PFSK-1 (cell line): ENCODE measurements at regions not wholly inside any gene's neighbourhood (a gene's known extent, or its start where the extent isn't known, plus 50 kb on each side); places are given as distances from the start of the nearest gene placed in this dataset.

Experiments used
- FOXP2 ChIP-seq: optimal IDR thresholded peaks from 2 replicates; pipeline ENCODE3; 2011; ENCODE audit warnings: borderline replicate concordance, control low read depth, inconsistent platforms; ENCODE audit not compliant: insufficient read depth; ENCODE audit errors: extremely low read length, extremely low read depth
- POLR2AphosphoS5 ChIP-seq: IDR thresholded peaks from 2 replicates; pipeline ENCODE4 v1.6.1; 2012; ENCODE audit warnings: low read depth, mild to moderate bottlenecking, control low read depth, low read length, moderate library complexity
- REST ChIP-seq, 2 experiments: IDR thresholded peaks; 2 replicates each; pipeline versions ENCODE4 v1.6.1 to v1.8.0; 2011 to 2012; ENCODE audit warnings: low read depth in 2 of 2, low read length in 2 of 2, control low read depth in 1 of 2, inconsistent platforms in 1 of 2, mild to moderate bottlenecking in 1 of 2, moderate library complexity in 1 of 2; ENCODE audit not compliant: insufficient read depth in 1 of 2
- SIN3A ChIP-seq: IDR thresholded peaks from 2 replicates; pipeline ENCODE4 v1.6.1; 2012; ENCODE audit warnings: mild to moderate bottlenecking, low read length, moderate library complexity, borderline replicate concordance; ENCODE audit not compliant: insufficient read depth
- TAF1 ChIP-seq: IDR thresholded peaks from 2 replicates; pipeline ENCODE4 v1.6.1; 2012; ENCODE audit warnings: low read length, control low read depth, borderline replicate concordance; ENCODE audit not compliant: insufficient read depth

- TF ChIP-seq TAF1 (no peak), REST (IDR thresholded peaks at IDR 0.05; ENCODE audit: insufficient read depth in 1 of 2, low read depth in 2 of 2, low read length in 2 of 2) (no peak), FOXP2 (no peak), POLR2AphosphoS5 (no peak), SIN3A (no peak)
These were observed 92.3 kb downstream of the HS1BP3 start for GRCh38 chr2:20558391-20559150.

- TF ChIP-seq FOXP2, result no peak
- no peak for TF ChIP-seq TAF1
- TF ChIP-seq SIN3A, result no peak
- no peak for TF ChIP-seq POLR2AphosphoS5
- no peak for TF ChIP-seq REST (IDR thresholded peaks at IDR 0.05; ENCODE audit: insufficient read depth in 1 of 2, low read depth in 2 of 2, low read length in 2 of 2)
These were observed 91.6 kb downstream of the HS1BP3 start for GRCh38 chr2:20559277-20559676.

GRCh38 chr2:20560011-20560410, 90.9 kb downstream of the HS1BP3 start:
- no peak for TF ChIP-seq REST (IDR thresholded peaks at IDR 0.05; ENCODE audit: insufficient read depth in 1 of 2, low read depth in 2 of 2, low read length in 2 of 2)

- TF ChIP-seq REST (IDR thresholded peaks at IDR 0.05; ENCODE audit: insufficient read depth in 1 of 2, low read depth in 2 of 2, low read length in 2 of 2) (no peak), TAF1 (no peak), POLR2AphosphoS5 (no peak), SIN3A (no peak), FOXP2 (no peak)
These were observed 89.8 kb downstream of the HS1BP3 start for GRCh38 chr2:20560891-20561636.
